Ascending aorta (tissue), 2 donors: ENCODE measurements at regions not wholly inside any gene's neighbourhood (a gene's known extent, or its start where the extent isn't known, plus 50 kb on each side); places are given as distances from the start of the nearest gene placed in this dataset.

ENCODE experiments used
- DNase-seq, 2 donors: peaks; one replicate each; pipeline ENCODE4 v3.0.0-alpha.2; 2019; ENCODE audit warnings: low spot score in 2 of 2
- H3K27ac ChIP-seq, 2 donors: fragments of 200-600 bp; sonication (generic); one replicate each; pipeline ENCODE4 v1.5.1; 2016 to 2017; ENCODE audit warnings: mild to moderate bottlenecking in 1 of 2
- H3K27me3 ChIP-seq: fragments of 200-600 bp; sonication (generic); one replicate; pipeline ENCODE4 v1.5.1; 2017
- H3K36me3 ChIP-seq, 2 donors: fragments of 200-600 bp; sonication (generic); one replicate each; pipeline ENCODE4 v1.5.1; 2016
- H3K4me1 ChIP-seq, 2 donors: fragments of 200-600 bp; sonication (generic); one replicate each; pipeline ENCODE4 v1.5.1; 2016 to 2017; ENCODE audit warnings: mild to moderate bottlenecking in 1 of 2
- H3K4me3 ChIP-seq, 2 donors: fragments of 200-600 bp; sonication (generic); one replicate each; pipeline ENCODE4 v1.5.1; 2016 to 2017; ENCODE audit warnings: mild to moderate bottlenecking in 1 of 2
- H3K9me3 ChIP-seq, 2 donors: fragments of 200-600 bp; sonication (generic); one replicate each; pipeline ENCODE4 v1.5.1; 2016
- intact Hi-C: fragments of 100-400 bp; cut with DNase I; formaldehyde crosslinking; loops from one replicate; pipeline ENCODE4 v1.15.1; 2023
- TF ChIP-seq, protein P1 (sequence below), 3 experiments: fragments of 200-600 bp in 2 of 3; fragments of 450-650 bp in 1 of 3; sonication (generic) in 2 of 3; IDR thresholded peaks; one replicate each; pipeline ENCODE4 v1.5.1; 2016 to 2019; ENCODE audit warnings: antibody characterized with exemption in 3 of 3, mild to moderate bottlenecking in 1 of 3, moderate library complexity in 1 of 3

- H3K27me3 ChIP-seq, result no peaks in the 10 kb centered on the region
- H3K36me3 ChIP-seq, result no peaks in the 10 kb centered on the region
- no peak overlapping the region for H3K27ac ChIP-seq
- no peaks in the 10 kb centered on the region for H3K9me3 ChIP-seq
- TF ChIP-seq, protein P1, sequence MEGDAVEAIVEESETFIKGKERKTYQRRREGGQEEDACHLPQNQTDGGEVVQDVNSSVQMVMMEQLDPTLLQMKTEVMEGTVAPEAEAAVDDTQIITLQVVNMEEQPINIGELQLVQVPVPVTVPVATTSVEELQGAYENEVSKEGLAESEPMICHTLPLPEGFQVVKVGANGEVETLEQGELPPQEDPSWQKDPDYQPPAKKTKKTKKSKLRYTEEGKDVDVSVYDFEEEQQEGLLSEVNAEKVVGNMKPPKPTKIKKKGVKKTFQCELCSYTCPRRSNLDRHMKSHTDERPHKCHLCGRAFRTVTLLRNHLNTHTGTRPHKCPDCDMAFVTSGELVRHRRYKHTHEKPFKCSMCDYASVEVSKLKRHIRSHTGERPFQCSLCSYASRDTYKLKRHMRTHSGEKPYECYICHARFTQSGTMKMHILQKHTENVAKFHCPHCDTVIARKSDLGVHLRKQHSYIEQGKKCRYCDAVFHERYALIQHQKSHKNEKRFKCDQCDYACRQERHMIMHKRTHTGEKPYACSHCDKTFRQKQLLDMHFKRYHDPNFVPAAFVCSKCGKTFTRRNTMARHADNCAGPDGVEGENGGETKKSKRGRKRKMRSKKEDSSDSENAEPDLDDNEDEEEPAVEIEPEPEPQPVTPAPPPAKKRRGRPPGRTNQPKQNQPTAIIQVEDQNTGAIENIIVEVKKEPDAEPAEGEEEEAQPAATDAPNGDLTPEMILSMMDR (IDR thresholded peaks at IDR 0.05), result no peak
- intact Hi-C loops, result no loop called here
- no peak for DNase-seq
- H3K4me1 ChIP-seq, result no peaks in the 10 kb centered on the region
- no peak overlapping the region for H3K4me3 ChIP-seq
Measured at GRCh38 chr14:87111741-87112140, 881.2 kb downstream of the GALC start.

- H3K27me3 ChIP-seq, result no peaks in the 10 kb centered on the region
- intact Hi-C loops, result no loop called here
- DNase-seq, result no peak
- TF ChIP-seq, protein P1 (IDR thresholded peaks at IDR 0.05), result no peak
- no peaks in the 10 kb centered on the region for H3K36me3 ChIP-seq
- H3K4me1 ChIP-seq, result no peaks in the 10 kb centered on the region
- no peaks in the 10 kb centered on the region for H3K9me3 ChIP-seq
- H3K27ac ChIP-seq, result no peak overlapping the region
- H3K4me3 ChIP-seq, result no peak overlapping the region
Measured at GRCh38 chr14:87111126-87111525, 881.9 kb downstream of the GALC start.

- Histone ChIP-seq H3K27ac (no peak overlapping the region), H3K36me3 (no peaks in the 10 kb centered on the region), H3K4me3 (no peak overlapping the region), H3K9me3 (no peaks in the 10 kb centered on the region), H3K4me1 (no peaks in the 10 kb centered on the region), H3K27me3 (no peaks in the 10 kb centered on the region)
- TF ChIP-seq, protein P1 (IDR thresholded peaks at IDR 0.05), result no peak
- intact Hi-C loops, result no loop called here
- DNase-seq, result no peak
Measured at GRCh38 chr14:87109271-87109670, 883.7 kb downstream of the GALC start.

DNA sequence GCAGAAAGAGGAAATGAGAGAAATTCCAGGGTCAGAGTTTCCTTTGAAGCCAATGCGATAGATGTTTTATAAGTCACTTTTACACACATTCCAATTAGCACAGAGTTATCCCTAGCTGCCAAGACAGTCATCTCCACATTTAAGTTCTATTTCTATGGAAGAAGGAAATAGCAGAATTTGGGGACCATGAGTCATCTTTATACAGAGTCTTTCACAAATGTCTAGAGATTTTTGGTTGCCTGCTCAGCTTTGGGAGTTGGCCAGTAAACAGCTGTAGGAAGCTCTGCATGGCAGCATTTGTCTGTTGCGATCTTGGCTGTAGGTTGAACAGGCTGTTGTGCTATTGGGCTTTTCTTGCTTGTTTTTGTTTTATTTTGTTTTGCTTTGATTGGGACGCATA lies 884.3 kb downstream of the GALC start:
- TF ChIP-seq, protein P1 (IDR thresholded peaks at IDR 0.05), result no peak
- Histone ChIP-seq H3K27me3 (no peaks in the 10 kb centered on the region), H3K9me3 (no peaks in the 10 kb centered on the region), H3K4me1 (no peaks in the 10 kb centered on the region), H3K27ac (no peak overlapping the region), H3K36me3 (no peaks in the 10 kb centered on the region), H3K4me3 (no peak overlapping the region)
- intact Hi-C loops, result no loop called here
- no peak for DNase-seq

DNA sequence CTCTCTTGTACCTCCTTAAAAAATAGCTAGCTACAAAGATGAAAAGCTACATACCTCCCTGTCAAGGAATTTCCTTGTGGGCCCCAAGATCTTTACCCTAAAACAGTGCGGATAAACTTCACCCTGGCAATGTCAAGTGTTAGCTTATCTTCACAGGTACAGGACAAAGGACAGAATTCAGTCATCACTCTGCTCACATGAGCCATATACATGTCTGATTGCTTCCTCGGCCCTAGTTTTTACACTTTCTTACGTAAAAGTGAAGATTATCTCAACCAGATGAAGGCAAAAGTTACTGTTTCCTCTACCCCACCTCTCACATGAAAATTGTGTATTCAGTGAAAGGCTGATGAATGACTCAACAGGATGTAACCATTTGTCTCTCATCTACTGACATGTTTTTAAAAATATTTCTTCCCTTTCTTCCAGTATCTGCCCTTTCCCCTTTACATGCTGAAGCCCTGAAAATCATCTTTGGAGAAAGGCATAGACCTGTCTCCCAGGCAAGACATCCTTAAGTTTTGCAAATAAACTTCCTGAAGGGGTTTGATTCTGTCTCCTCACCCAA lies 890.1 kb downstream of the GALC start:
- Histone ChIP-seq H3K27ac (no peak overlapping the region), H3K4me1 (no peaks in the 10 kb centered on the region), H3K4me3 (no peak overlapping the region), H3K36me3 (no peaks in the 10 kb centered on the region), H3K9me3 (no peaks in the 10 kb centered on the region), H3K27me3 (no peaks in the 10 kb centered on the region)
- intact Hi-C loops, result no loop called here
- DNase-seq, result no peak
- TF ChIP-seq, protein P1 (IDR thresholded peaks at IDR 0.05), result no peak

- Histone ChIP-seq H3K4me1 (no peaks in the 10 kb centered on the region), H3K9me3 (no peaks in the 10 kb centered on the region), H3K27me3 (no peaks in the 10 kb centered on the region), H3K4me3 (no peak overlapping the region), H3K36me3 (no peaks in the 10 kb centered on the region), H3K27ac (no peak overlapping the region)
- no peak for DNase-seq
- TF ChIP-seq, protein P1 (IDR thresholded peaks at IDR 0.05), result no peak
- intact Hi-C loops, result no loop called here
Measured at GRCh38 chr14:87097015-87097414, 896.0 kb downstream of the GALC start.
